HG03565 (cell line): ENCODE measurements at regions not wholly inside any gene's neighbourhood (a gene's known extent, or its start where the extent isn't known, plus 50 kb on each side); places are given as distances from the start of the nearest gene placed in this dataset.
"Not testable (repeated sequence)": the region's sequence is repeated elsewhere in the genome, so short reads cannot be mapped to it uniquely, and the experiment has no call there.

Experiments used
- ATAC-seq: cut with Tn5 transposase; IDR thresholded peaks from one replicate; pipeline ENCODE4 v1.9.1; 2021; ENCODE audit warnings: mild to moderate bottlenecking, moderate library complexity; ENCODE audit not compliant: unreplicated experiment

GRCh38 chr13:79936368-79937136, 404.4 kb downstream of the SPRY2 start:
- ATAC-seq = no peak

- ATAC-seq = no peak
Observed at GRCh38 chr13:79935121-79935520, 405.8 kb downstream of the SPRY2 start.

- no peak for ATAC-seq
Observed at GRCh38 chr13:79933389-79933788, 407.5 kb downstream of the SPRY2 start.

GRCh38 chr13:79932556-79932955, 408.4 kb downstream of the SPRY2 start:
- ATAC-seq = no peak

GRCh38 chr13:79923973-79924556, 416.9 kb downstream of the SPRY2 start:
- ATAC-seq = not testable (repeated sequence)

GRCh38 chr13:79919091-79919490, 421.8 kb downstream of the SPRY2 start:
- ATAC-seq = no peak

GRCh38 chr13:79918620-79919019, 422.3 kb downstream of the SPRY2 start:
- ATAC-seq = no peak

- ATAC-seq = no peak
Observed at GRCh38 chr13:79917628-79918027, 423.3 kb downstream of the SPRY2 start.

- no peak for ATAC-seq
Observed at GRCh38 chr13:79915114-79915811, 425.7 kb downstream of the SPRY2 start.

- ATAC-seq = no peak
Observed at GRCh38 chr13:79913141-79913827, 427.6 kb downstream of the SPRY2 start.

GRCh38 chr13:79912403-79912802, 428.5 kb downstream of the SPRY2 start:
- no peak for ATAC-seq

- ATAC-seq = no peak
Observed at GRCh38 chr13:79910875-79911540, 429.9 kb downstream of the SPRY2 start.

GRCh38 chr13:79909644-79910043, 428.7 kb downstream of the NDFIP2 start:
- no peak for ATAC-seq

- ATAC-seq = no peak
Observed at GRCh38 chr13:79908381-79908780, 427.4 kb downstream of the NDFIP2 start.

GRCh38 chr13:79907527-79907926, 426.6 kb downstream of the NDFIP2 start:
- ATAC-seq = no peak

- no peak for ATAC-seq
Observed at GRCh38 chr13:79906345-79906744, 425.4 kb downstream of the NDFIP2 start.

GRCh38 chr13:79905018-79905417, 424.1 kb downstream of the NDFIP2 start:
- ATAC-seq = no peak

GRCh38 chr13:79904581-79904980, 423.6 kb downstream of the NDFIP2 start:
- no peak for ATAC-seq

- ATAC-seq = no peak
Observed at GRCh38 chr13:79901336-79901735, 420.4 kb downstream of the NDFIP2 start.

GRCh38 chr13:79900356-79900755, 419.4 kb downstream of the NDFIP2 start:
- no peak for ATAC-seq

GRCh38 chr13:79898996-79899395, 418.0 kb downstream of the NDFIP2 start:
- ATAC-seq = no peak
